ENCODE measurements at regions not wholly inside any gene's neighbourhood (a gene's known extent, or its start where the extent isn't known, plus 50 kb on each side); places are given as distances from the start of the nearest gene placed in this dataset.

- DNase-seq (no peak), FAIRE-seq (no peak)
- intact Hi-C loops (cut with DNase I), result no loop called here
- Histone ChIP-seq H3K27me3 (ENCODE audit: control insufficient read depth, insufficient read depth, low read length) (no peaks in the 10 kb centered on the region), H3K9ac (ENCODE audit: low read length in 3 of 3) (no peak overlapping the region), H3K4me1 (ENCODE audit: control insufficient read depth in 2 of 3, insufficient read depth in 2 of 3, low read depth in 1 of 3, low read length in 3 of 3) (no peaks in the 10 kb centered on the region), H3K36me3 (ENCODE audit: control insufficient read depth in 2 of 3, insufficient read depth in 3 of 3, low read length in 3 of 3) (no peaks in the 10 kb centered on the region), H3K27ac (ENCODE audit: low read depth in 2 of 2, low read length in 2 of 2) (no peak overlapping the region), H3K9me3 (ENCODE audit: control insufficient read depth in 2 of 3, insufficient read depth in 1 of 3, low read length in 3 of 3) (no peaks in the 10 kb centered on the region), H3K4me3 (ENCODE audit: low read length in 3 of 3) (no peak overlapping the region)
- TF ChIP-seq, protein P1, sequence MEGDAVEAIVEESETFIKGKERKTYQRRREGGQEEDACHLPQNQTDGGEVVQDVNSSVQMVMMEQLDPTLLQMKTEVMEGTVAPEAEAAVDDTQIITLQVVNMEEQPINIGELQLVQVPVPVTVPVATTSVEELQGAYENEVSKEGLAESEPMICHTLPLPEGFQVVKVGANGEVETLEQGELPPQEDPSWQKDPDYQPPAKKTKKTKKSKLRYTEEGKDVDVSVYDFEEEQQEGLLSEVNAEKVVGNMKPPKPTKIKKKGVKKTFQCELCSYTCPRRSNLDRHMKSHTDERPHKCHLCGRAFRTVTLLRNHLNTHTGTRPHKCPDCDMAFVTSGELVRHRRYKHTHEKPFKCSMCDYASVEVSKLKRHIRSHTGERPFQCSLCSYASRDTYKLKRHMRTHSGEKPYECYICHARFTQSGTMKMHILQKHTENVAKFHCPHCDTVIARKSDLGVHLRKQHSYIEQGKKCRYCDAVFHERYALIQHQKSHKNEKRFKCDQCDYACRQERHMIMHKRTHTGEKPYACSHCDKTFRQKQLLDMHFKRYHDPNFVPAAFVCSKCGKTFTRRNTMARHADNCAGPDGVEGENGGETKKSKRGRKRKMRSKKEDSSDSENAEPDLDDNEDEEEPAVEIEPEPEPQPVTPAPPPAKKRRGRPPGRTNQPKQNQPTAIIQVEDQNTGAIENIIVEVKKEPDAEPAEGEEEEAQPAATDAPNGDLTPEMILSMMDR (IDR thresholded peaks at IDR 0.05; ENCODE audit: borderline replicate concordance, extremely low read depth, insufficient read depth), result no peak
Observed at GRCh38 chr4:4659871-4660651, 118.2 kb upstream of the STX18 start.

DNA sequence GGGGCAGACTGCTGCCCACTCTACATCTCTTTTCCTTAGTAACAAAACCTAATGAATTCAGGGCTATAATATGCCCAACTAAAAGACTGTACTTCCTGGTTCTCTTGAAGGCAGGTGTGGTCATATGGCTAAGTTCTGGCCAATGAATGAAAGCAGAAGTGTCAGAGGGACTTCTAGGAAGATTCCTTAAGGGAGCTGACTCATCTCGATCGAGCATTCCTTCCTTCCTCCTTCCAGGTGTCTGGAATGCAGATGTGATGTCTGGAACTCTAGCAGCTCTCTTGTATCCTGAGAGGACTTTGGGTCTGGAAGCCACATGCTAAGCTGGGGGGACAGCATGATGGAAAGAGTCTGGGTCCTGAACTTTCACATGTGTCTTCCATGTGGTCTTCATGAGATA lies 116.2 kb upstream of the STX18 start:
- TF ChIP-seq, protein P1 (IDR thresholded peaks at IDR 0.05; ENCODE audit: borderline replicate concordance, extremely low read depth, insufficient read depth), result no peak
- Histone ChIP-seq H3K9ac (ENCODE audit: low read length in 3 of 3) (no peak overlapping the region), H3K4me3 (ENCODE audit: low read length in 3 of 3) (no peak overlapping the region), H3K4me1 (ENCODE audit: control insufficient read depth in 2 of 3, insufficient read depth in 2 of 3, low read depth in 1 of 3, low read length in 3 of 3) (no peaks in the 10 kb centered on the region), H3K27me3 (ENCODE audit: control insufficient read depth, insufficient read depth, low read length) (no peaks in the 10 kb centered on the region), H3K9me3 (ENCODE audit: control insufficient read depth in 2 of 3, insufficient read depth in 1 of 3, low read length in 3 of 3) (no peaks in the 10 kb centered on the region), H3K36me3 (ENCODE audit: control insufficient read depth in 2 of 3, insufficient read depth in 3 of 3, low read length in 3 of 3) (no peaks in the 10 kb centered on the region), H3K27ac (ENCODE audit: low read depth in 2 of 2, low read length in 2 of 2) (no peak overlapping the region)
- DNase-seq (no peak), FAIRE-seq (no peak)
- intact Hi-C loops (cut with DNase I), result no loop called here

GRCh38 chr4:4656977-4657376 lies 115.1 kb upstream of the STX18 start:
- DNase-seq (no peak), FAIRE-seq (no peak)
- no peaks in the 10 kb centered on the region for H3K27me3 ChIP-seq (ENCODE audit: control insufficient read depth, insufficient read depth, low read length)
- no peak overlapping the region for H3K9ac ChIP-seq (ENCODE audit: low read length in 3 of 3)
- intact Hi-C loops (cut with DNase I), result no loop called here
- TF ChIP-seq, protein P1 (IDR thresholded peaks at IDR 0.05; ENCODE audit: borderline replicate concordance, extremely low read depth, insufficient read depth), result no peak
- H3K36me3 ChIP-seq (ENCODE audit: control insufficient read depth in 2 of 3, insufficient read depth in 3 of 3, low read length in 3 of 3), result no peaks in the 10 kb centered on the region
- H3K9me3 ChIP-seq (ENCODE audit: control insufficient read depth in 2 of 3, insufficient read depth in 1 of 3, low read length in 3 of 3), result no peaks in the 10 kb centered on the region
- H3K27ac ChIP-seq (ENCODE audit: low read depth in 2 of 2, low read length in 2 of 2), result no peak overlapping the region
- H3K4me1 ChIP-seq (ENCODE audit: control insufficient read depth in 2 of 3, insufficient read depth in 2 of 3, low read depth in 1 of 3, low read length in 3 of 3), result no peaks in the 10 kb centered on the region
- no peak overlapping the region for H3K4me3 ChIP-seq (ENCODE audit: low read length in 3 of 3)

DNA sequence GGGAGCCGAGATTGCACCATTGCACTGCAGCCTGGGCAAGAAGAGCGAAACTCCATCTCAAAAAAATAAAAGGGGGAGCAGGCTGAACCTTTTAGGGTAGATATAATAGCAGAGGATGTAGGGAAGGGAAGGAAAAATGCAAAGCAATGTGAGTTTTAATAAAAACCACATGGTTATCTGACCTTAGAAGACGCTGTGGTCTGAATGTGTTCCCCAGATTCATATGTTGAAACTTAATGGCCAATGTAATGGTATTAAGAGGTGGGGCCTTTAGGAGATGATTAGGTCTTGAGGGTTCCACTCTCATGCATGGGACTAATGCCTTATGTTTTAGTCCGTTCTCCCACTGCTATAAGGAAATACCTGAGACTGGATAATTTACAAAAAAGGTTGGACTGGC lies 114.1 kb upstream of the STX18 start:
- H3K9me3 ChIP-seq (ENCODE audit: control insufficient read depth in 2 of 3, insufficient read depth in 1 of 3, low read length in 3 of 3), result no peaks in the 10 kb centered on the region
- no peak for DNase-seq
- H3K27me3 ChIP-seq (ENCODE audit: control insufficient read depth, insufficient read depth, low read length), result no peaks in the 10 kb centered on the region
- H3K36me3 ChIP-seq (ENCODE audit: control insufficient read depth in 2 of 3, insufficient read depth in 3 of 3, low read length in 3 of 3), result no peaks in the 10 kb centered on the region
- FAIRE-seq, result no peak
- TF ChIP-seq, protein P1 (IDR thresholded peaks at IDR 0.05; ENCODE audit: borderline replicate concordance, extremely low read depth, insufficient read depth), result no peak
- H3K27ac ChIP-seq (ENCODE audit: low read depth in 2 of 2, low read length in 2 of 2), result no peak overlapping the region
- no peaks in the 10 kb centered on the region for H3K4me1 ChIP-seq (ENCODE audit: control insufficient read depth in 2 of 3, insufficient read depth in 2 of 3, low read depth in 1 of 3, low read length in 3 of 3)
- H3K9ac ChIP-seq (ENCODE audit: low read length in 3 of 3), result no peak overlapping the region
- no peak overlapping the region for H3K4me3 ChIP-seq (ENCODE audit: low read length in 3 of 3)
- intact Hi-C loops (cut with DNase I), result no loop called here
